CD14-positive monocyte (primary cell): ENCODE measurements at regions not wholly inside any gene's neighbourhood (a gene's known extent, or its start where the extent isn't known, plus 50 kb on each side); places are given as distances from the start of the nearest gene placed in this dataset.
A peak's percentile ranks its signal among the peaks of the same experiment; 100 is the strongest.

Experiments
- DNase-seq, 3 donors: peaks; one replicate each; pipeline ENCODE4 v3.0.0-alpha.2; 2011 to 2022
- H2AFZ ChIP-seq: 2 replicates; pipeline ENCODE4 v1.6.0; 2012; ENCODE audit warnings: mild to moderate bottlenecking, low read depth, low read length, inconsistent platforms; ENCODE audit not compliant: insufficient read depth, poor library complexity, severe bottlenecking
- H3K27ac ChIP-seq, 2 donors: 1 replicate in 1 of 2; 2 replicates in 1 of 2; pipeline ENCODE4 v1.5.1; 2012 to 2013; ENCODE audit warnings: low read length in 2 of 2, control low read depth in 1 of 2, inconsistent platforms in 1 of 2, low read depth in 1 of 2, mild to moderate bottlenecking in 1 of 2
- H3K27me3 ChIP-seq, 2 donors: one replicate each; pipeline versions ENCODE4 v1.6.0 to v1.6.1; 2011 to 2013; ENCODE audit warnings: low read length in 2 of 2; ENCODE audit not compliant: control insufficient read depth in 2 of 2, insufficient read depth in 2 of 2
- H3K36me3 ChIP-seq, 2 donors: replicated peaks in 1 of 2; 1 replicate in 1 of 2; 2 replicates in 1 of 2; pipeline versions ENCODE4 v1.5.1 to v1.6.1; 2012 to 2013; ENCODE audit warnings: low read length in 2 of 2, control low read depth in 1 of 2, inconsistent platforms in 1 of 2, mild to moderate bottlenecking in 1 of 2; ENCODE audit not compliant: insufficient read depth in 2 of 2, control insufficient read depth in 1 of 2
- H3K4me1 ChIP-seq, 2 donors: 1 replicate in 1 of 2; 2 replicates in 1 of 2; pipeline versions ENCODE4 v1.5.1 to v1.6.1; 2012 to 2013; ENCODE audit warnings: low read length in 2 of 2, control low read depth in 1 of 2, inconsistent platforms in 1 of 2, mild to moderate bottlenecking in 1 of 2, moderate library complexity in 1 of 2; ENCODE audit not compliant: insufficient read depth in 2 of 2, control insufficient read depth in 1 of 2
- H3K4me2 ChIP-seq: replicated peaks from 2 replicates; pipeline ENCODE3; 2012; ENCODE audit warnings: low read length, moderate library complexity, mild to moderate bottlenecking; ENCODE audit not compliant: poor library complexity, severe bottlenecking; ENCODE audit errors: extremely low read depth
- H3K4me3 ChIP-seq, 3 experiments: fragments of 200-600 bp in 1 of 3; sonication (generic) in 1 of 3; replicated peaks in 1 of 3; 1 replicate in 2 of 3; 2 replicates in 1 of 3; pipeline ENCODE4 v1.5.1; 2011 to 2013; ENCODE audit warnings: low read length in 3 of 3, mild to moderate bottlenecking in 3 of 3, control low read depth in 2 of 3, low read depth in 2 of 3, inconsistent platforms in 1 of 3, moderate library complexity in 1 of 3
- H3K79me2 ChIP-seq: 2 replicates; pipeline ENCODE4 v1.6.0; 2012; ENCODE audit warnings: mild to moderate bottlenecking, control low read depth, inconsistent platforms, low read length, moderate library complexity; ENCODE audit not compliant: insufficient read depth
- H3K9ac ChIP-seq: 2 replicates; pipeline ENCODE4 v1.6.0; 2017; ENCODE audit warnings: low read length, mild to moderate bottlenecking; ENCODE audit not compliant: insufficient read depth, poor library complexity, severe bottlenecking
- H3K9me3 ChIP-seq, 2 donors: replicated peaks in 1 of 2; 1 replicate in 1 of 2; 2 replicates in 1 of 2; pipeline versions ENCODE4 v1.5.1 to v1.6.1; 2012 to 2013; ENCODE audit warnings: low read length in 2 of 2, control low read depth in 1 of 2; ENCODE audit not compliant: control insufficient read depth in 1 of 2, insufficient read depth in 1 of 2
- H4K20me1 ChIP-seq: 2 replicates; pipeline ENCODE4 v1.6.0; 2012; ENCODE audit warnings: mild to moderate bottlenecking, low read length, control low read depth, moderate library complexity; ENCODE audit not compliant: insufficient read depth
- H3K27ac Mint-ChIP-seq, 7 donors: one replicate each; pipeline ENCODE4 v1.8.0; 2020; ENCODE audit warnings: mild to moderate bottlenecking in 7 of 7, mixed read lengths in 7 of 7, moderate library complexity in 6 of 7, inconsistent platforms in 2 of 7
- H3K27me3 Mint-ChIP-seq, 3 donors: one replicate each; pipeline ENCODE4 v1.8.0; 2021 to 2022; ENCODE audit warnings: low read depth in 3 of 3, mild to moderate bottlenecking in 3 of 3, mixed read lengths in 3 of 3, moderate library complexity in 3 of 3, inconsistent platforms in 1 of 3
- H3K36me3 Mint-ChIP-seq, 2 donors: one replicate each; pipeline ENCODE4 v1.8.0; 2020; ENCODE audit warnings: mixed read lengths in 2 of 2, inconsistent platforms in 1 of 2, mild to moderate bottlenecking in 1 of 2
- H3K4me1 Mint-ChIP-seq: one replicate; pipeline ENCODE4 v1.8.0; 2020; ENCODE audit warnings: mild to moderate bottlenecking, mixed read lengths
- H3K4me3 Mint-ChIP-seq, 2 donors: one replicate each; pipeline ENCODE4 v1.8.0; 2020; ENCODE audit warnings: mild to moderate bottlenecking in 2 of 2, mixed read lengths in 2 of 2, moderate library complexity in 1 of 2
- H3K9me3 Mint-ChIP-seq, 7 donors: one replicate each; pipeline ENCODE4 v1.8.0; 2020 to 2022; ENCODE audit warnings: mixed read lengths in 7 of 7, mild to moderate bottlenecking in 6 of 7, moderate library complexity in 6 of 7, inconsistent platforms in 2 of 7
- WGBS: methylation state at CpG from one replicate; pipeline ENCODE4 v1.1.5; 2013; ENCODE audit warnings: missing lambda C conversion rate; ENCODE audit not compliant: insufficient coverage; 5-methylcytosine and 5-hydroxymethylcytosine counted together
- intact Hi-C, 2 donors: fragments of 100-400 bp; cut with micrococcal nuclease; formaldehyde crosslinking; loops; one replicate each; pipeline versions ENCODE4 v1.15.0 to v1.15.1; 2023
- TF ChIP-seq, protein P1 (sequence below): fragments of 200-600 bp; IDR thresholded peaks from one replicate; pipeline ENCODE4 v1.8.0; 2022; ENCODE audit warnings: antibody characterized with exemption, mild to moderate bottlenecking

DNA sequence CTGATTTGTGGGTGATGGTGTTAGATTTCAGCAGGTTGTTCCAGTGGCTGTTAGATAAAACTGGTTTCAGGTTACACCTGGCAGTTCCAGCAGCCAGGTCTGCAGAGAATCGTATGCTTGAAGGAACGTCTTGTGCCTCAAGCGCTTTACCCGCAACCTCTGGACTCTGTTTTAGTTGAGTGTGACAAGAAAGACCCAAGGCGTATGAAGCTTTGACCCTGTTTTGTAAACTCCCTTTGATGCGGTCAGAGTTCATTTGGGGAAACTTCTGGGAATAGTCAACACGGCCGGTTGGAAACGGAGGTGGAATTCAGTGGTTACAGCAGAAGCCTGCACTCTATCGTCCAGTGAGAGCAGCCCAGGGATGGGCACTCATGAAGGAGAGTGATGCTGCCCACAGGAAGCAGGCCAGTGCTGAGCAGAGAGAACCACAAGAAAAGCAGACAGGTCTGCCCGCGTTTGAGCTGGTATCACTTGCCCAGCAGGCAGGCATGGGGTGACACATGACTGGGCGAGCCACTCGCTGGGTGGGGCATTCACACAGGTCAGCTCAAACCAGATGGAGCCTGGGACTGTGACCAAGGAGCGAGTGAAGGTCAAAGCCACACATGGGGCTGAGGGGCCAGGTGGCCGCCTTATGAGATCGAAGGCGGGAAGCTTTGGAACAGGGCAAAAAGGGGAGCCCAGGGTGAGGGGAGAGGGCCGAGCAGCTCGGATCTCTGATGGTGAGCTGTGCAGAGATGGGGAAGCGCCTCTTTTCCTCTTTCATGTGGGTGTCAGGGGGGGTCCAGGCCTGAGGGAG, 99.6 kb upstream of the MBOAT2 start:
- Mint-ChIP-seq H3K27me3 (peaks cover 0 to 4% (median 2%) of the 10 kb centered on the region in 3 donors), H3K27ac (peak overlapping the region in 1 of 7 donors; percentile 42), H3K4me3 (no peak overlapping the region), H3K9me3 (no peaks in the 10 kb centered on the region), H3K4me1 (peaks cover 11% of the 10 kb centered on the region), H3K36me3 (no peaks in the 10 kb centered on the region)
- Histone ChIP-seq H3K4me1 (peaks cover 3 to 6% of the 10 kb centered on the region in 2 donors), H3K4me3 (no peak overlapping the region), H3K27ac (no peak overlapping the region), H3K36me3 (no peaks in the 10 kb centered on the region), H3K9me3 (no peaks in the 10 kb centered on the region), H3K27me3 (no peaks in the 10 kb centered on the region), H3K9ac (no peak overlapping the region), H4K20me1 (no peaks in the 10 kb centered on the region), H3K4me2 (no peak overlapping the region), H3K79me2 (no peaks in the 10 kb centered on the region), H2AFZ (no peak overlapping the region)
- DNase-seq, result no peak
- TF ChIP-seq, protein P1, sequence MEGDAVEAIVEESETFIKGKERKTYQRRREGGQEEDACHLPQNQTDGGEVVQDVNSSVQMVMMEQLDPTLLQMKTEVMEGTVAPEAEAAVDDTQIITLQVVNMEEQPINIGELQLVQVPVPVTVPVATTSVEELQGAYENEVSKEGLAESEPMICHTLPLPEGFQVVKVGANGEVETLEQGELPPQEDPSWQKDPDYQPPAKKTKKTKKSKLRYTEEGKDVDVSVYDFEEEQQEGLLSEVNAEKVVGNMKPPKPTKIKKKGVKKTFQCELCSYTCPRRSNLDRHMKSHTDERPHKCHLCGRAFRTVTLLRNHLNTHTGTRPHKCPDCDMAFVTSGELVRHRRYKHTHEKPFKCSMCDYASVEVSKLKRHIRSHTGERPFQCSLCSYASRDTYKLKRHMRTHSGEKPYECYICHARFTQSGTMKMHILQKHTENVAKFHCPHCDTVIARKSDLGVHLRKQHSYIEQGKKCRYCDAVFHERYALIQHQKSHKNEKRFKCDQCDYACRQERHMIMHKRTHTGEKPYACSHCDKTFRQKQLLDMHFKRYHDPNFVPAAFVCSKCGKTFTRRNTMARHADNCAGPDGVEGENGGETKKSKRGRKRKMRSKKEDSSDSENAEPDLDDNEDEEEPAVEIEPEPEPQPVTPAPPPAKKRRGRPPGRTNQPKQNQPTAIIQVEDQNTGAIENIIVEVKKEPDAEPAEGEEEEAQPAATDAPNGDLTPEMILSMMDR, result no peak
- intact Hi-C loops, result no loop called here
- WGBS, result 84% methylated on average over 21 of the region's 21 CpGs

DNA sequence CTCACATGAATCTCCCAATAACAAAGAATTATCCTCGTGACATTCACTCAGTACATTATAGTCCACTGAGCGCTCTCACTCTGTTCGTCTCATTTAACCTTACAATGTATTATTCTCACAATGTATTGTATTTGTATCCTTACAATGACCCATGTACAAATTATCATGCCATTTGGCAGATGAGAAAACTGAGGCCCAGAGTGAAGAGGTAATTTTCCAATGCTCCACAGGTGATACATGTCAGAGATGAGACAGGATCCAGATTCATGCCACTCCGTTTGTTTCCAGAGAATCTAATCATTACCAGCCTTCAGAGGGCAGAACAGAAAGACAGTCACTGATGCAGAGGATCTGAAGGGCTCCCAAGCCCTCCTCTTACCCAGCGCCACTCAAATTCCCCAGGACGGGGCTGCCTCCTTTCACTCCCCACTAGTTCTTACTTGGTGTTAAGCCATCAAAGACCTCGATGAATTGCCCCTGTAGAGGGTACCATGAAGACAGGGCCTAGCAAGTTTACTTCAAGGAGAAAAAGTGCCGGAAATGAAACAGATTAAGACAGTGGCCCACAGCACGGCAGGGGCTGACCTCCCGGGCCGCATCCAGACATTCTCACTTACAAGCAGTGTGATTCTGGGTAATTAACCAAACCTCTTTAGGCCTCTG, 98.4 kb upstream of the MBOAT2 start:
- DNase-seq, result no peak
- H3K36me3 ChIP-seq, result no peaks in the 10 kb centered on the region
- H2AFZ ChIP-seq, result no peak overlapping the region
- H3K4me3 ChIP-seq, result no peak overlapping the region
- TF ChIP-seq, protein P1, result no peak
- H3K79me2 ChIP-seq, result no peaks in the 10 kb centered on the region
- H3K4me3 Mint-ChIP-seq, result no peak overlapping the region
- no peaks in the 10 kb centered on the region for H3K9me3 ChIP-seq
- intact Hi-C loops, result no loop called here
- H3K4me2 ChIP-seq, result no peak overlapping the region
- no peak overlapping the region for H3K27ac ChIP-seq
- no peaks in the 10 kb centered on the region for H3K36me3 Mint-ChIP-seq
- peaks cover 0 to 4% (median 3%) of the 10 kb centered on the region in 3 donors for H3K27me3 Mint-ChIP-seq
- 98% methylated on average over 6 of the region's 11 CpGs for WGBS
- no peaks in the 10 kb centered on the region for H3K4me1 ChIP-seq
- H4K20me1 ChIP-seq, result no peaks in the 10 kb centered on the region
- no peak overlapping the region for H3K9ac ChIP-seq
- no peaks in the 10 kb centered on the region for H3K27me3 ChIP-seq
- H3K4me1 Mint-ChIP-seq, result peaks cover 4% of the 10 kb centered on the region
- H3K27ac Mint-ChIP-seq, result no peak overlapping the region
- peaks cover 0 to 2% (median 0%) of the 10 kb centered on the region in 7 donors for H3K9me3 Mint-ChIP-seq
